ENCODE measurements at regions not wholly inside any gene's neighbourhood (a gene's known extent, or its start where the extent isn't known, plus 50 kb on each side); places are given as distances from the start of the nearest gene placed in this dataset.

GRCh38 chr1:233480198-233480597 is 133.7 kb upstream of the KCNK1 start:
- DNase-seq (ENCODE audit: low spot score), result no peak
- Mint-ChIP-seq H3K9me3 (peaks cover 19% of the 10 kb centered on the region), H3K27me3 (ENCODE audit: low read depth) (peaks cover 2% of the 10 kb centered on the region), H3K36me3 (peaks cover 10% of the 10 kb centered on the region), H3K4me3 (no peak overlapping the region), H3K4me1 (peaks cover 6% of the 10 kb centered on the region), H3K27ac (no peak overlapping the region)
- ATAC-seq, result no peak
- POLR2A ChIA-PET, result no interaction called here
- CTCF ChIA-PET, result no interaction called here
- TF ChIP-seq MXD4 (CRISPR knock-in tag; IDR thresholded peaks at IDR 0.05; ENCODE audit: borderline replicate concordance), result no peak
- no peak for TF ChIP-seq ERG (CRISPR knock-in tag; IDR thresholded peaks at IDR 0.05)
- no peak for TF ChIP-seq HMGA2 (CRISPR knock-in tag; IDR thresholded peaks at IDR 0.05)
- no peak for TF ChIP-seq TCF7 (CRISPR knock-in tag; IDR thresholded peaks at IDR 0.05; ENCODE audit: low read depth)

GRCh38 chr1:233482388-233482787 is 131.5 kb upstream of the KCNK1 start:
- DNase-seq (ENCODE audit: low spot score), result no peak
- no peaks in the 10 kb centered on the region; the same call in 1 of the 2 replicates for H3K27me3 Mint-ChIP-seq (ENCODE audit: low read depth)
- H3K4me1 Mint-ChIP-seq, result peaks cover 5% of the 10 kb centered on the region
- peaks cover 8% of the 10 kb centered on the region for H3K9me3 Mint-ChIP-seq
- H3K27ac Mint-ChIP-seq, result no peak overlapping the region
- POLR2A ChIA-PET, result no interaction called here
- CTCF ChIA-PET, result interaction anchor here (0.8 kb wide), 1 partner anchor 41 kb away, joined by 3 read pairs; no protein-coding TSS in a partner anchor
- no peak overlapping the region for H3K4me3 Mint-ChIP-seq
- ATAC-seq, result no peak
- no peaks in the 10 kb centered on the region; the same call in 1 of the 2 replicates for H3K36me3 Mint-ChIP-seq
- TF ChIP-seq SP1 (CRISPR knock-in tag; conservative IDR thresholded peaks at IDR 0.05) (no peak), MLX (CRISPR knock-in tag; IDR thresholded peaks at IDR 0.05) (no peak), ATF6 (CRISPR knock-in tag; IDR thresholded peaks at IDR 0.05) (no peak), ZNF263 (CRISPR knock-in tag; IDR thresholded peaks at IDR 0.05; ENCODE audit: low read depth) (no peak), E2F4 (CRISPR knock-in tag; IDR thresholded peaks at IDR 0.05; ENCODE audit: borderline replicate concordance, low read depth) (no peak), PRDM15 (CRISPR knock-in tag; IDR thresholded peaks at IDR 0.05) (no peak), ERG (CRISPR knock-in tag; IDR thresholded peaks at IDR 0.05) (no peak), ZNF232 (CRISPR knock-in tag; IDR thresholded peaks at IDR 0.05) (no peak), HMGXB4 (CRISPR knock-in tag; IDR thresholded peaks at IDR 0.05) (no peak), IRF2 (CRISPR knock-in tag; IDR thresholded peaks at IDR 0.05; ENCODE audit: borderline replicate concordance, low read depth) (no peak), E2F1 (CRISPR knock-in tag; IDR thresholded peaks at IDR 0.05) (no peak), PREB (CRISPR knock-in tag; IDR thresholded peaks at IDR 0.05; ENCODE audit: borderline replicate concordance) (no peak), JAZF1 (CRISPR knock-in tag; IDR thresholded peaks at IDR 0.05) (no peak), TP53 (CRISPR knock-in tag; IDR thresholded peaks at IDR 0.05) (no peak), CDX4 (CRISPR knock-in tag; IDR thresholded peaks at IDR 0.05; ENCODE audit: borderline replicate concordance) (no peak), SOX15 (CRISPR knock-in tag; IDR thresholded peaks at IDR 0.05) (no peak)
